ENCODE measurements at regions not wholly inside any gene's neighbourhood (a gene's known extent, or its start where the extent isn't known, plus 50 kb on each side); places are given as distances from the start of the nearest gene placed in this dataset.

DNA sequence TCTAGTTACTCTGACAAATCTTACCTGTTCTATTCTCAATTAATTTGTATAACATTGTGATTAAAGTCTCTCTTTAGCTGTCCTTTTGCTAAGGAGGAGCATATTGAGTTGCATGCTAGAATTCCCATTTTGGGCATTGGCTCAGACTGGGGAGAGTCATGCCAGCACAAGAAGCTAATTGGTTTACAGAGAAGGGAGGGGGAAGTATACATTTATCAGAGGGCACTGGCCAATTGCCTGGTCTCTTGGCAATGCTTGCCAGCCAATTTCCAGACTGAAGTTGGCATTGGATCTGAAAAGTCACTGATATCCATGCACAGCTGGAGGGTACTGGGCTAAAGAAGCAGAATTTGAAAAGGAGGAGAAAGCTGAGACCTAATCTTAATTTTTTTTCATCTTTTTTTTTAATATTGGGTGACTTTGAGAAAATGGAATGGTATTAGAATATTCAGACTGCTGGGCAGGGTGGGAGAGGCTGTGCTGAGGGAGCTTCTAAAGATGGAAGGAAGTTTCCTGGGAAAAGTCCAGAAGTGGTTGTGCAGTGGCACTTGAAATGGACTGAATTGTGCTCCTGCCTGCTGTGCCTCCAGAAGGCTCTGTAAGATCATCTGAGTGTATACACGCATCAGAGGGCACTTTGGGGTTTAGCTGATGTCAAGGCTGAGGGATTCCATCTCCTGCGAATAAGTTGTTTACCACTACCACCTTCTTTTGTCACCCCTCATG lies 365.2 kb upstream of the DPH6 start:
- Histone ChIP-seq H3K4me2 (ENCODE audit: low read depth, low read length) (no peak overlapping the region), H3K79me2 (ENCODE audit: insufficient read depth, low read length) (no peaks in the 10 kb centered on the region), H4K20me1 (ENCODE audit: insufficient read depth, low read length) (no peaks in the 10 kb centered on the region), H3K4me1 (ENCODE audit: insufficient read depth, low read length) (no peaks in the 10 kb centered on the region), H3K36me3 (replicated peaks in 1 of 2; ENCODE audit: control insufficient read depth in 1 of 2, insufficient read depth in 2 of 2, low read length in 2 of 2) (no peaks in the 10 kb centered on the region), H3K9me3 (ENCODE audit: low read length) (no peaks in the 10 kb centered on the region), H3K27ac (ENCODE audit: extremely low read length, insufficient read depth, low read length) (no peak overlapping the region), H3K4me3 (replicated peaks in 1 of 3; ENCODE audit: insufficient read depth in 1 of 3, low read depth in 2 of 3, low read length in 3 of 3) (no peak overlapping the region), H2AFZ (ENCODE audit: low read length) (no peak overlapping the region), H3K9ac (ENCODE audit: insufficient read depth, low read depth, low read length) (no peak overlapping the region), H3K27me3 (ENCODE audit: control insufficient read depth in 1 of 2, insufficient read depth in 2 of 2, low read length in 2 of 2) (no peaks in the 10 kb centered on the region)
- in situ Hi-C loops (cut with HindIII; ENCODE audit: extremely low pct_ligation_motif_present, low pct_unique_long_range_greater_than_20kb) (no loop called here), intact Hi-C loops (cut with micrococcal nuclease; ENCODE audit: unreplicated experiment) (no loop called here)
- ChIA-PET POLR2A (no interaction called here), CTCF (ENCODE audit: low intra/inter-chr PET ratio, low total read pairs) (no interaction called here)
- no TSS peak for BruUV-seq (replicated peaks)
- FAIRE-seq (no peak), ATAC-seq (no peak), DNase-seq (ENCODE audit: low spot score) (no peak)
- 0% methylated on average over 2 of the region's 2 CpGs for WGBS (ENCODE audit: low lambda C conversion rate)
- TF ChIP-seq TMF1 (CRISPR knock-in tag; IDR thresholded peaks at IDR 0.05; ENCODE audit: low read depth) (no peak), HOXA7 (CRISPR knock-in tag; IDR thresholded peaks at IDR 0.05) (no peak), ATF3 (CRISPR knock-in tag; IDR thresholded peaks at IDR 0.05) (no peak), NR2C2 (CRISPR knock-in tag; IDR thresholded peaks at IDR 0.05; ENCODE audit: borderline replicate concordance) (no peak), HCFC1 (IDR thresholded peaks at IDR 0.05; ENCODE audit: low read depth, low read length) (no peak), ZNF788 (CRISPR knock-in tag; IDR thresholded peaks at IDR 0.05; ENCODE audit: borderline replicate concordance) (no peak), PRMT3 (CRISPR knock-in tag; IDR thresholded peaks at IDR 0.05; ENCODE audit: borderline replicate concordance, low read depth) (no peak), ZNF329 (CRISPR knock-in tag; IDR thresholded peaks at IDR 0.05; ENCODE audit: low read depth) (no peak), NFE2L1 (CRISPR knock-in tag; IDR thresholded peaks at IDR 0.05; ENCODE audit: borderline replicate concordance) (no peak), ZNF564 (CRISPR knock-in tag; IDR thresholded peaks at IDR 0.05) (no peak), DPF2 (CRISPR knock-in tag; IDR thresholded peaks at IDR 0.05; ENCODE audit: borderline replicate concordance, low read depth) (no peak), ZFP36L2 (CRISPR knock-in tag; IDR thresholded peaks at IDR 0.05) (no peak), STAT6 (CRISPR knock-in tag; IDR thresholded peaks at IDR 0.05; ENCODE audit: borderline replicate concordance) (no peak), ZNF17 (CRISPR knock-in tag; IDR thresholded peaks at IDR 0.05) (no peak)
- TF ChIP-seq, protein P1, sequence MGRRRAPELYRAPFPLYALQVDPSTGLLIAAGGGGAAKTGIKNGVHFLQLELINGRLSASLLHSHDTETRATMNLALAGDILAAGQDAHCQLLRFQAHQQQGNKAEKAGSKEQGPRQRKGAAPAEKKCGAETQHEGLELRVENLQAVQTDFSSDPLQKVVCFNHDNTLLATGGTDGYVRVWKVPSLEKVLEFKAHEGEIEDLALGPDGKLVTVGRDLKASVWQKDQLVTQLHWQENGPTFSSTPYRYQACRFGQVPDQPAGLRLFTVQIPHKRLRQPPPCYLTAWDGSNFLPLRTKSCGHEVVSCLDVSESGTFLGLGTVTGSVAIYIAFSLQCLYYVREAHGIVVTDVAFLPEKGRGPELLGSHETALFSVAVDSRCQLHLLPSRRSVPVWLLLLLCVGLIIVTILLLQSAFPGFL (CRISPR knock-in tag; IDR thresholded peaks at IDR 0.05): no peak
- TF ChIP-seq, protein P2, sequence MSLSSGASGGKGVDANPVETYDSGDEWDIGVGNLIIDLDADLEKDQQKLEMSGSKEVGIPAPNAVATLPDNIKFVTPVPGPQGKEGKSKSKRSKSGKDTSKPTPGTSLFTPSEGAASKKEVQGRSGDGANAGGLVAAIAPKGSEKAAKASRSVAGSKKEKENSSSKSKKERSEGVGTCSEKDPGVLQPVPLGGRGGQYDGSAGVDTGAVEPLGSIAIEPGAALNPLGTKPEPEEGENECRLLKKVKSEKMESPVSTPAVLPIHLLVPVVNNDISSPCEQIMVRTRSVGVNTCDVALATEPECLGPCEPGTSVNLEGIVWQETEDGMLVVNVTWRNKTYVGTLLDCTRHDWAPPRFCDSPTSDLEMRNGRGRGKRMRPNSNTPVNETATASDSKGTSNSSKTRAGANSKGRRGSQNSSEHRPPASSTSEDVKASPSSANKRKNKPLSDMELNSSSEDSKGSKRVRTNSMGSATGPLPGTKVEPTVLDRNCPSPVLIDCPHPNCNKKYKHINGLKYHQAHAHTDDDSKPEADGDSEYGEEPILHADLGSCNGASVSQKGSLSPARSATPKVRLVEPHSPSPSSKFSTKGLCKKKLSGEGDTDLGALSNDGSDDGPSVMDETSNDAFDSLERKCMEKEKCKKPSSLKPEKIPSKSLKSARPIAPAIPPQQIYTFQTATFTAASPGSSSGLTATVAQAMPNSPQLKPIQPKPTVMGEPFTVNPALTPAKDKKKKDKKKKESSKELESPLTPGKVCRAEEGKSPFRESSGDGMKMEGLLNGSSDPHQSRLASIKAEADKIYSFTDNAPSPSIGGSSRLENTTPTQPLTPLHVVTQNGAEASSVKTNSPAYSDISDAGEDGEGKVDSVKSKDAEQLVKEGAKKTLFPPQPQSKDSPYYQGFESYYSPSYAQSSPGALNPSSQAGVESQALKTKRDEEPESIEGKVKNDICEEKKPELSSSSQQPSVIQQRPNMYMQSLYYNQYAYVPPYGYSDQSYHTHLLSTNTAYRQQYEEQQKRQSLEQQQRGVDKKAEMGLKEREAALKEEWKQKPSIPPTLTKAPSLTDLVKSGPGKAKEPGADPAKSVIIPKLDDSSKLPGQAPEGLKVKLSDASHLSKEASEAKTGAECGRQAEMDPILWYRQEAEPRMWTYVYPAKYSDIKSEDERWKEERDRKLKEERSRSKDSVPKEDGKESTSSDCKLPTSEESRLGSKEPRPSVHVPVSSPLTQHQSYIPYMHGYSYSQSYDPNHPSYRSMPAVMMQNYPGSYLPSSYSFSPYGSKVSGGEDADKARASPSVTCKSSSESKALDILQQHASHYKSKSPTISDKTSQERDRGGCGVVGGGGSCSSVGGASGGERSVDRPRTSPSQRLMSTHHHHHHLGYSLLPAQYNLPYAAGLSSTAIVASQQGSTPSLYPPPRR (CRISPR knock-in tag; IDR thresholded peaks at IDR 0.05; ENCODE audit: borderline replicate concordance): no peak

Measured in HepG2 (cell line).